Thyroid gland (tissue), 4 donors: ENCODE measurements at regions not wholly inside any gene's neighbourhood (a gene's known extent, or its start where the extent isn't known, plus 50 kb on each side); places are given as distances from the start of the nearest gene placed in this dataset.

Source experiments
- CTCF ChIP-seq, 6 experiments: fragments of 200-600 bp in 3 of 6; fragments of 450-650 bp in 3 of 6; sonication (generic) in 3 of 6; IDR thresholded peaks; one replicate each; pipeline ENCODE4 v1.5.1; 2016 to 2019; ENCODE audit warnings: antibody characterized with exemption in 6 of 6, mild to moderate bottlenecking in 2 of 6, inconsistent platforms in 1 of 6, moderate library complexity in 1 of 6
- POLR2A ChIP-seq, 2 donors: fragments of 450-650 bp; IDR thresholded peaks; one replicate each; pipeline ENCODE4 v1.6.1; 2017; ENCODE audit warnings: antibody characterized with exemption in 2 of 2, mild to moderate bottlenecking in 2 of 2, moderate library complexity in 1 of 2

GRCh38 chr20:48057251-48057650 lies 272.0 kb upstream of the SULF2 start:
- TF ChIP-seq CTCF (IDR thresholded peaks at IDR 0.05), result no peak
- TF ChIP-seq POLR2A (IDR thresholded peaks at IDR 0.05), result no peak
